NOMO-1 treated with dmso at 0.1 percent for 144 hours (cell line): ENCODE measurements at regions not wholly inside any gene's neighbourhood (a gene's known extent, or its start where the extent isn't known, plus 50 kb on each side); places are given as distances from the start of the nearest gene placed in this dataset.

Source experiments
- DNase-seq: peaks from one replicate; lab custom pipeline; 2025; ENCODE audit not compliant: unreplicated experiment; lab: John Stamatoyannopoulos, UW

- DNase-seq = no peak
Observed at GRCh38 chr14:87181288-87181687, 811.7 kb downstream of the GALC start.

GRCh38 chr14:87179936-87180335, 813.0 kb downstream of the GALC start:
- DNase-seq = no peak

GRCh38 chr14:87178277-87178676, 814.7 kb downstream of the GALC start:
- no peak for DNase-seq

GRCh38 chr14:87175175-87175574, 817.8 kb downstream of the GALC start:
- no peak for DNase-seq

GRCh38 chr14:87171141-87171540, 821.8 kb downstream of the GALC start:
- DNase-seq = no peak

GRCh38 chr14:87170179-87170578, 822.8 kb downstream of the GALC start:
- no peak for DNase-seq

GRCh38 chr14:87169362-87169761, 823.6 kb downstream of the GALC start:
- no peak for DNase-seq

GRCh38 chr14:87161502-87161901, 831.5 kb downstream of the GALC start:
- DNase-seq = no peak

GRCh38 chr14:87160989-87161388, 832.0 kb downstream of the GALC start:
- DNase-seq = no peak

GRCh38 chr14:87158283-87158682, 834.7 kb downstream of the GALC start:
- DNase-seq = no peak

GRCh38 chr14:87156878-87157277, 836.1 kb downstream of the GALC start:
- DNase-seq = no peak

GRCh38 chr14:87155856-87156488, 837.0 kb downstream of the GALC start:
- no peak for DNase-seq

GRCh38 chr14:87153901-87154300, 839.1 kb downstream of the GALC start:
- DNase-seq = no peak

GRCh38 chr14:87153391-87153790, 839.6 kb downstream of the GALC start:
- no peak for DNase-seq

- no peak for DNase-seq
Observed at GRCh38 chr14:87152693-87153092, 840.3 kb downstream of the GALC start.

- no peak for DNase-seq
Observed at GRCh38 chr14:87149583-87150354, 843.2 kb downstream of the GALC start.

GRCh38 chr14:87148655-87149054, 844.3 kb downstream of the GALC start:
- no peak for DNase-seq

GRCh38 chr14:87142551-87143211, 850.3 kb downstream of the GALC start:
- DNase-seq = no peak

- DNase-seq = no peak
Observed at GRCh38 chr14:87141801-87142200, 851.2 kb downstream of the GALC start.

- DNase-seq = no peak
Observed at GRCh38 chr14:87139299-87139698, 853.7 kb downstream of the GALC start.

- no peak for DNase-seq
Observed at GRCh38 chr14:87133073-87133801, 859.7 kb downstream of the GALC start.

GRCh38 chr14:87131879-87132278, 861.1 kb downstream of the GALC start:
- no peak for DNase-seq
